ENCODE measurements at regions not wholly inside any gene's neighbourhood (a gene's known extent, or its start where the extent isn't known, plus 50 kb on each side); places are given as distances from the start of the nearest gene placed in this dataset.

GRCh38 chr22:49574205-49574880, 253.3 kb downstream of the BRD1 start:
- no peak for TF ChIP-seq MAX (IDR thresholded peaks at IDR 0.05)
- no peak for TF ChIP-seq POLR2A (IDR thresholded peaks at IDR 0.05; ENCODE audit: borderline replicate concordance, extremely low read depth, insufficient read depth, insufficient read length)
- no peak for TF ChIP-seq RAD21 (IDR thresholded peaks at IDR 0.05; ENCODE audit: low read depth)
- no peak for TF ChIP-seq EZH2phosphoT487 (IDR thresholded peaks at IDR 0.05; ENCODE audit: borderline replicate concordance)
- no peak for TF ChIP-seq EZH2 (IDR thresholded peaks at IDR 0.05)
- no peak for TF ChIP-seq JUND (IDR thresholded peaks at IDR 0.05)
- TF ChIP-seq YY1 (IDR thresholded peaks at IDR 0.05; ENCODE audit: extremely low read depth, insufficient replicate concordance, low read depth, low read length), result no peak
- TF ChIP-seq, protein P1, sequence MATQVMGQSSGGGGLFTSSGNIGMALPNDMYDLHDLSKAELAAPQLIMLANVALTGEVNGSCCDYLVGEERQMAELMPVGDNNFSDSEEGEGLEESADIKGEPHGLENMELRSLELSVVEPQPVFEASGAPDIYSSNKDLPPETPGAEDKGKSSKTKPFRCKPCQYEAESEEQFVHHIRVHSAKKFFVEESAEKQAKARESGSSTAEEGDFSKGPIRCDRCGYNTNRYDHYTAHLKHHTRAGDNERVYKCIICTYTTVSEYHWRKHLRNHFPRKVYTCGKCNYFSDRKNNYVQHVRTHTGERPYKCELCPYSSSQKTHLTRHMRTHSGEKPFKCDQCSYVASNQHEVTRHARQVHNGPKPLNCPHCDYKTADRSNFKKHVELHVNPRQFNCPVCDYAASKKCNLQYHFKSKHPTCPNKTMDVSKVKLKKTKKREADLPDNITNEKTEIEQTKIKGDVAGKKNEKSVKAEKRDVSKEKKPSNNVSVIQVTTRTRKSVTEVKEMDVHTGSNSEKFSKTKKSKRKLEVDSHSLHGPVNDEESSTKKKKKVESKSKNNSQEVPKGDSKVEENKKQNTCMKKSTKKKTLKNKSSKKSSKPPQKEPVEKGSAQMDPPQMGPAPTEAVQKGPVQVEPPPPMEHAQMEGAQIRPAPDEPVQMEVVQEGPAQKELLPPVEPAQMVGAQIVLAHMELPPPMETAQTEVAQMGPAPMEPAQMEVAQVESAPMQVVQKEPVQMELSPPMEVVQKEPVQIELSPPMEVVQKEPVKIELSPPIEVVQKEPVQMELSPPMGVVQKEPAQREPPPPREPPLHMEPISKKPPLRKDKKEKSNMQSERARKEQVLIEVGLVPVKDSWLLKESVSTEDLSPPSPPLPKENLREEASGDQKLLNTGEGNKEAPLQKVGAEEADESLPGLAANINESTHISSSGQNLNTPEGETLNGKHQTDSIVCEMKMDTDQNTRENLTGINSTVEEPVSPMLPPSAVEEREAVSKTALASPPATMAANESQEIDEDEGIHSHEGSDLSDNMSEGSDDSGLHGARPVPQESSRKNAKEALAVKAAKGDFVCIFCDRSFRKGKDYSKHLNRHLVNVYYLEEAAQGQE (IDR thresholded peaks at IDR 0.05; ENCODE audit: low read depth), result no peak
- TF ChIP-seq POLR2AphosphoS5 (IDR thresholded peaks at IDR 0.05; ENCODE audit: low read depth, low read length), result no peak
- no peak for TF ChIP-seq ZFX (IDR thresholded peaks at IDR 0.05)
- no peak overlapping the region for H3K4me2 ChIP-seq (ENCODE audit: low read length)
- H3K9ac ChIP-seq (ENCODE audit: low read length), result no peak overlapping the region
- no peak overlapping the region for H2AFZ ChIP-seq (ENCODE audit: low read depth, low read length, poor library complexity, severe bottlenecking)
- DNase-seq (ENCODE audit: low read depth, low spot score) (no peak), ATAC-seq (no peak)
- no peaks in the 10 kb centered on the region for H4K20me1 ChIP-seq (ENCODE audit: insufficient read depth)
- ChIA-PET RAD21 (ENCODE audit: low non-redundant PET in 1 of 2, low total read pairs in 2 of 2, uncharacterized antibody in 2 of 2, unreplicated experiment in 2 of 2) (no interaction called here), POLR2A (no interaction called here), CTCF (no interaction called here)
- H3K4me1 ChIP-seq (ENCODE audit: control insufficient read depth in 1 of 2, insufficient read depth in 2 of 2, low read length in 2 of 2), result no peaks in the 10 kb centered on the region
- no peak overlapping the region for H3K4me3 ChIP-seq (replicated peaks in 1 of 2; ENCODE audit: low read depth in 1 of 2, low read length in 2 of 2)
- intact Hi-C loops (cut with micrococcal nuclease), result no loop called here
- H3K9me3 ChIP-seq (ENCODE audit: control insufficient read depth in 1 of 2, insufficient read depth in 1 of 2, low read depth in 1 of 2, low read length in 2 of 2), result no peaks in the 10 kb centered on the region
- H3K79me2 ChIP-seq (ENCODE audit: insufficient read depth, low read length), result peaks cover 21% of the 10 kb centered on the region
- no peaks in the 10 kb centered on the region for H3K27me3 ChIP-seq (ENCODE audit: insufficient read depth, low read length)
- BruUV-seq (replicated peaks), result no TSS peak
- no peak overlapping the region for H3K27ac ChIP-seq (ENCODE audit: low read depth, low read length)
- H3K9me2 ChIP-seq (ENCODE audit: insufficient read depth), result no peaks in the 10 kb centered on the region
- H3K36me3 ChIP-seq (ENCODE audit: control insufficient read depth in 1 of 2, insufficient read depth in 2 of 2, low read length in 2 of 2), result no peaks in the 10 kb centered on the region
